ENCODE measurements at regions not wholly inside any gene's neighbourhood (a gene's known extent, or its start where the extent isn't known, plus 50 kb on each side); places are given as distances from the start of the nearest gene placed in this dataset.

DNA sequence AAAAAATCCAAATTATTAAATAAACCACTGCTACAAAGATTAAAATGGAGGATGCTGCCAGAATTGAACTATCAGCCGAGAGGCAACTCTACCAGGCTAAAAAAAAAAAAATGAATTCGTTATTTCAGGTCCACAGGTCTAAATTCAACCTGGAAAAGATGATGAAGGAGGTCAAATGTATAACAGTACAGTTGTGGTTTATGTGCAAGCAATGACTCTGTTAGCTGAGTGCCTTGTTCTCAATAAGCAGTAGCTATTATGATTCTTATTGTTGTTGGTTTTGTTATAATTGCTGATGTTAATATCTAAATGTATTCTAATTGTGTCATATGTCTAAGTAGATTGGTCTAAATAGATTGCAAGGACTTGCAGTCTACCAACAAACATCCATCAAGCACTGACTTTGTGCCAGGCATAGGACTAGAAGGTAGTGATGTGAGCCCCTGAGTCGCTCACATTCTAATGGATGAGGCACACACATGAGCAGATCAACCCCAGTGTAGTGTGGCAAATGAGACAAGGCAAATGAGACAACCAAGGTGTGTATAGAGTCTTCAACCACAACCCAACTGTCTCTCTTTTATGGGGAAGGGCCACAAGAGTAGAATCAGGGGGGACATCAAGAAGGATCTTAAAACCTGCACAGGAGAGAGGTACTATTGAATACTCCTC is 77.0 kb upstream of the PLEKHG7 start:
- TF ChIP-seq POLR2AphosphoS5 (IDR thresholded peaks at IDR 0.05; ENCODE audit: low read depth, low read length), result no peak
- no peak for TF ChIP-seq POLR2A (IDR thresholded peaks at IDR 0.05; ENCODE audit: low read depth, low read length)
